GM19025 (cell line): ENCODE measurements at regions not wholly inside any gene's neighbourhood (a gene's known extent, or its start where the extent isn't known, plus 50 kb on each side); places are given as distances from the start of the nearest gene placed in this dataset.

Experiments
- ATAC-seq: cut with Tn5 transposase; IDR thresholded peaks from one replicate; pipeline ENCODE4 v1.9.1; 2021; ENCODE audit warnings: mild to moderate bottlenecking, low read depth, moderate library complexity; ENCODE audit not compliant: unreplicated experiment

DNA sequence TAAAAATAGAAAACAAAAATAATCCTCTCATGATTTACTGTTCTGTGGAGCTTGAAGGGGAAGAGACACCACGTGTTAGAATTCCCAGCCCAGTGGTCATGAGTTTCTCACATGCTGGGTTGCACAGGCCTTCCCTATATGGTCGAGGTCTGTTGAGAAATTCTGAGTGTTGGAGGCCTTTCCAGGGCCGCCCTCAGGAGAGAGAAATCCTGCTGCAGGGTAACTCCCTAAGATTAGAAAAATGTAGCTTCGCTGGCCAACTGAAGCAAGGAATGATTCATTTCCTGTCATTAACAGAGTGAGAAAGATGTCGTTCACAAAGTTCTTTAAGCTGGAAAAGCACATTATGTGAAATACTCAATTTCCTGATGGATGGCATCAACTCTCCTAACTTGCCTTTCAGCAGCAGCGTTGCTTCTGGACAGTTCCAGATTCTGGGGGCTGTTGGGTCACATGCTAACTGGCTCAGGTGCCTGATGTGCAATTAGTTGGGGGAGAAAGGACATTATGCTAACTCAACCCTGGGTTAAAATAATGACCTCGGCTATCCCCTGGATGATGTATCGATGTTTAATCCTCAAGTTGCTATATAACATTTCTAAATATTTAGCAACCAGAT is 104.8 kb upstream of the CD180 start:
- ATAC-seq = no peak

DNA sequence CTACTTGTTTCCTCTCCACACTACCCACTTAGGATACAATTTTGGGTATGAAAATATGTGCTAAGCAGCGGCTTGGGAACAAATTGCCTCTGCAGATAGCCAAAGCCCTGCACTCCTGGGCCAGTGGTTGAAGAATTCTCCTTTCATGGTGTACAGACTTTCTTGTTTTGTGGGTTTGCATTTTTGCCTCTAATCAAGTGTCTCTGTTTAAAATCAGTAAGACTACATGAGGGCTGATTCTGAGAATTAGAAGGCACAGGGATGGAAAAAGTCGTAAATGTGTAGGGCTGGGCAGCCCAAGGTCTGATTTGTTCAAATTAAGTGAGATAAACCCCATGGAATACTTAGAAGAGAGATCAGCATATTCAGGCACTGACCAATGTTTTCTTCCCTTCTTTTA is 103.7 kb upstream of the CD180 start:
- no peak for ATAC-seq

DNA sequence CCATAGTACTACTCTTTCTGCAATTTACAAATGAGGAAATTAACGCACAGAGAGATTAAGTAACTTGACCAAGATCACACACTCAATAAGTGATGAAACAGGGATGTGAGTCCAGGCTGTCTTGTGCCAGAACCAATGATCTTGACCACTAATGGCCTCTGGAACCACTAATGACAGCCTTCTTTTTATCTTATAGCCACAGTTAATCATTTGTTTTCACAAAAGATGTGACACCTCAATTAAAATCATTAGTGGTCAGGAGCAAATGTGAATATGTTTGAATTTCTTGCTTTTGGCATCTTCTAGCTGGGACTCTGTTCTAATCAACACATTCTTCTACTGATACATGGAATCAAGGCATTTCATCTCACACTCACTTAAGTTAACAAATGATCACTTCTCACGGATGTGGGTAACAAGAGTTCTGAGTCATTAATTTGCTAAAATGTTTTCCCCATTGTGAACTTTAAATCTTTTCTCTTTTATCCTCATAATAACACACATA is 102.7 kb upstream of the CD180 start:
- no peak for ATAC-seq

DNA sequence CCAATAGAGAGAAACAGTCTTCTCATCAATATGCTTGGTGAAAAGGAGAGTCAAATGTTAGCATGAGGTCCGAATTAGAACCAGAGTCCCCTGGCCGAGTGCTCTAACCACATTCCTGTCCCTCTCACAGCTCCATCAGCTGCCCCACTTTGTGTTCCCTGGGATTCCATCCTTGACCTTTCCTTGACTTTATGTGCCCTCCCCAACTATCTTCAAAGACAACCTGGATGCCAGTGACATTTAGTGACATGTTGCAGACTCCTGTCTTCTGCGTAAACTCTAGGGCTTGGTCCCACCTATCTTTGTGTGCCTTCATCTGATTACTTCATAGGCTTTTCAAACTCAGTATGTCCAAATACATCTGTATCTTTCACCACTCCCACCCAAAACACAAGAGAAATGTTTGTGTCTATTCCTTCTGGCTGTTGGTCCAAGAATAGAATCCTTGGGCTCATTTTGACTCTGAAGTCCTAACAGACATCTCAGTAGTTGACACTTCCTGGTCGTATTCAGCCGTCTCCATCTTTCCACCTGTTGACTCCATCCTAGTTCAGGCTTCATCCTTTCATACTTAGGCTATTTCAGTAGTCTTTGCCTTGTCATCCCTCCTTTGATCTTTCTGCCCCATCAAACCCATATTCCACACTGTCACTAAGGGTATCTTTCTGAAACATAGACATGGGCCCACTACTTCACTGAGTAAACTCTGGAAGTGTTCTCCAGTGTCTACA is 101.4 kb upstream of the CD180 start:
- no peak for ATAC-seq

DNA sequence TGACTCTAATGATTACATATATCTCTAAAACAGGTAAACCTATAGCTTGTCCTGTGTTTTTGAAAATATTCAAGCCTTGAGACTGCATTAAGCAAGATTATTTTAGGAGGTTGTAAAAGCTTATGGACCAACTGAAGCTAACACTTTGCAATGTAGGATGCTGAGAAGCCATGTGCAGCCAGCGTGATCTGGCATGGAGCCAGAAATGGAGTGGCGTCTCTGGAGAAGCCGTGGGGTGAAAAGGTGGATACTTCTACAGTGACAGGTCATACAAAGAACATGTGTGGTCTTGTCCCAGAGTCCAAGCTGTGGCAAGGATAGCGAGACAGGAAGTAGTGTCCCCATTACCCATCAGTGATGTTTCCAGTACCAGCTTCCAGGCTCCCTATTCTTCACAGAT is 100.8 kb upstream of the CD180 start:
- no peak for ATAC-seq

DNA sequence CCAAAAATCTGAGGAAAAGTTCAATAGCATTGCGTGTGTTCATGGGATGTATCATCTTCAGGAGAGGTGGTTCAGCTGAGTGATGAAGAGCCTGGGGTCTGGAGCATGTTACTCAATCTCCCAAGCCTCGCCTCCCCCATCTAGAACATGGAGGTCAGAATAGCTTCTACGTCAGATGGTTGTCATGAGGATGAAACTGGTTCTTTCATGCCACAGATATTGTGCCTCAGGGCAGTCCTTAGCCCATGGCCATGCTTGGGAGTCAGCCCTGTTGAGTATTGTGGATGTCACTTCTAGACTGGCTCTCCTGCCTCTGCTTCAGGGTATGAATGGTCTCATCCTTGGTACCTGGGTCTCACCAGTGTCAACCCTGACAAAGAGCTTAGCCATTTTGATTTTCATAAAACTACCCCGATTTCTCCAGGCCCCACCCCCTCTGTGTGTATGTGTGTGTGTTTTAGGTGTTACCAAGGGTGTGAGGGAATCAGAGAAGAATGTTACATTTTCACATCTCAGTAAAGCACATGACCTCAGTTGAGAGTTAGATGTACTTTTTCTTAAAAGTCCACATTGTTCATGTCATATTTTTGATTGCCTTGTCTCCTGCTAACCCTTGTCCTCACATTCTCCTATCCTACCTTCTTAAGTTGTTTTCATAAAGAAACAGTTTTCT is 97.8 kb upstream of the CD180 start:
- no peak for ATAC-seq

DNA sequence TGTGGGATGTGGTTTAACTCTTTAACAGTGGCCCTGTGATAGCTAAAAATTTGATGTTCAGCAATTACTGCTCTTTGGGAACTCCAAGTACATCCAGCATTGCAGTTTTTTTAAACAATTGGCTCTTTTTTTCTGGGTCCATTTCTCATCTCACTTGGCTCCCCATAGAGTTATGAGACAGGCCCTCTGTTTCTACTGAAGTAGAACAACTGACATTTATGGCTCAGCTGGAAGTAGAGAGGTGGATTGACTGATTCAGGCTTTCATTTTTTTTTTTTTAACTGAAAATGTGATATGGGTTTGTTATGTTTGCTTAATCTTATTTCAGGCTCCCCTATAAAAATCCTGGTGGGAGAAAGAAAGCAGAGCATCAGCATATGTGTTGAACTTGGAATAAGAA is 96.6 kb upstream of the CD180 start:
- no peak for ATAC-seq

DNA sequence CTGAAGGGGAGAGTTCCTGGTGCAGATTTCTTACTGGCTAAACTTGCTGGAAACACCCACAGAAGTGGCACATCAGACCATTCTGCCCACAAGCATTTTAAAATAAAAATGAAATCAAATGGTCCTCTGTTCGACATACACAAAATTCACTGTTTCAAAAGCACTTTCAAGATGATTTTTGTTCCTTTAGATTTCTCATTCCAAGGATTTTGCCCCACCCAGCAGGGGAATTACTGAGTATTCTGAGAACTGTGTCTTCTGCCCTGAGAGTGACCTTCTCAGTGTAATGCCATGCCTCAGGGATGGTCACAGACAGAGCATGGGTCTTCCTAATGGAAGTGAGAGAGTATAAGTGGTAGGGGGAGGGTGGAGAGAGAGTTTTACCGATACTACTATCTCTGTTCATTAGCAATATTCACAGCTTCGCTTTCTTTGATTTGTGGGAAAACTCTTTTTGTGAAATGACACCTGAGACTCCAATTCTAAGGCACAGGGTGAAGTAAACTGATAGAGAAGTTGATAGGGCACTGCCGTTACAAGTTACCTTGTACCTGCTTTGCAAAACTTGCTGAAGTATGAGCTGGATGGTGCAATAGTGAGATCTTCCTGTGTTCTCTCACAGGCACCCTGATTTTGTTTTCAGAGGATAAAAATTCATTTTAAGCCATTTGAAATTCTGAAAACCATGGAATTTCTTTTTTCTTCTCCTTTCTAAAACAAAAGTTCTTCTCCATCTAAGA is 95.8 kb upstream of the CD180 start:
- no peak for ATAC-seq

DNA sequence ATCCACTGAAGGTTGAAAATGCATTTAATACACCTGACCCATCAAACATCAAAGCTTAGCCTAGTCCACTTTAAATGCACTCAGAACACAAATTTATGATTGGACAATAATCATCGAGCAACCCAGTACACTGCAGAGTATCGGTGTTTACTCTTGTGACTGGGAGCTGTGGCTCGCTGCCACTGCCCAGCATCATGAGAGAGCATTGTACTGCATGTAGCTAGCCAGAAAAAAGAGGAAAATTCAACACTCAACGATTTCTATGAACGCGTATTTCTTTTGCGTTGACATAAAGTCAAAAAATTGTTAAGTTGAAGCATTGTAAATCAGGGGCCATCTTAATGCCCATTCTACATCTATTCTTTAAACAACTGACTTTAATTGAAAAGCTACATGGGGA is 95.1 kb upstream of the CD180 start:
- no peak for ATAC-seq

DNA sequence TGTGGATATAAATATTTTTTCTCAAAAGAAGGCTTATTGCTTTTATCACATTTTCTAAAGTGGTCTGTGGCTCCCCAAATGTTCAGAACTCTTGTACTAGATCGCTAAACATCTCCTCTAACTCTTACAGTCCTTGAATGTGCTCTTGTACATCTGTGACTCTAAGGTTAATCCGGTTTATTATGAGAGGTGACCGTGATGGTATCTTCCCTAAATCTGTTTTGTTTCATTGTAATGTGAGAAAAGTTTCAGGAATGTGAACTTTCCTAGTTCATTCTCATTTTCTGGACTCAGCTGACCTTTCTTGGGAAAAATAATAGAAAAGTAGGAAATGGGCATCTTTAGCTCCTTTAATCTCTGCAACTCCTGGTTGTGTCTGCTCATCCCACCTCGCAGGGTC is 94.5 kb upstream of the CD180 start:
- ATAC-seq = no peak

DNA sequence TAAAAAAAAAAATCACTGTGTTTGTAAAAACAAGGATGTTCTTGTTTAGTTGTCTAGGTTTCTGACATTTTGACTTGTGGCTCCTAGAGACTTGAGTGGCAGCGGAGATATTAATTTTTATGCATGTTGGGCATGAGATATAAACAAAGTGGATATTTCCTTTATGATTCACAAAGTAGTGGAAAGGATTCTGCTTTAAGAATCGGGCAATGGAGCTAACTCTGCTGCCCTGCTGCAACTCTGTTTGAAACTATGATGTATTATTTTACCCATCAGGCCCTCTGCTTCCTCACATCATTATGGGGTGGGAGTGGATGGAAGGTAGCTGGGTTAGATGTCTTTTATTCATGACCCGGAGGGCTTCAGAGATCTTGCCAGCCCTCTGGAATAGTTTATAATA is 94.1 kb upstream of the CD180 start:
- ATAC-seq = no peak

DNA sequence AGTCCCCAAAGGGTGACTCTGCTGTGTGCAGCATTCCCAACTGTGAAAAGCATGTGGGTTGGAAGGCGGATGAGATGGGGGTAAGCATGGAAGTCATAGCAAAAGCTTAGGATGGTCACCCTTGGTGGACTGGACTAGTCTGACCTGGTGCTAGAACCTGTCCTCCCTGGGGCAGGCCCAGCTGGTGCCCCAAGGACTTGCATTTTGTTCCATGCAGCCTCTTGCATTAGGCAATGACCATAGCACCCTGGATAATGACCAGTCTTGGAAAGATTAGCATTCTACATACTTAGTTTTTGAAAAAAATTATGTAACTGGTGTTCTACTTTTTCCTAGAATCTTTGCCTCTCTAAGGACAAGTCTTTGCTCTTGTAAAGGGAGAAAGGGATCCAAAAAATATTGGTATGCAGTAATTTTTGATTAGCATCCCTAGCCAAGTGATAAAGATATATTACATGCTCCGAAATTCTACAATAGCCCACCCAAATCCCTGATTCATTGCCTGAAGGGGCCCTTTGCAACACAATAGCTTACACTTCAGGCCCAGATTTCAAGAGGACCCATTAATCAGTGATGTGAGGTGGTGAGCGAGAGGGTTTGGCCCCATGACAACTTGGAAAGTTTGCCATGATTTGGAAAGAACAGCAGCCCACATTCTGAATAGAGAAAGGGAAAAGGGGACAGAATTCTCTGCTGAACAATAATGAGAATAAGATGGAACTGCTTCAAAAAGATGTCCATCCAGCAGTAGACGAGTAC is 93.3 kb upstream of the CD180 start:
- ATAC-seq = no peak

DNA sequence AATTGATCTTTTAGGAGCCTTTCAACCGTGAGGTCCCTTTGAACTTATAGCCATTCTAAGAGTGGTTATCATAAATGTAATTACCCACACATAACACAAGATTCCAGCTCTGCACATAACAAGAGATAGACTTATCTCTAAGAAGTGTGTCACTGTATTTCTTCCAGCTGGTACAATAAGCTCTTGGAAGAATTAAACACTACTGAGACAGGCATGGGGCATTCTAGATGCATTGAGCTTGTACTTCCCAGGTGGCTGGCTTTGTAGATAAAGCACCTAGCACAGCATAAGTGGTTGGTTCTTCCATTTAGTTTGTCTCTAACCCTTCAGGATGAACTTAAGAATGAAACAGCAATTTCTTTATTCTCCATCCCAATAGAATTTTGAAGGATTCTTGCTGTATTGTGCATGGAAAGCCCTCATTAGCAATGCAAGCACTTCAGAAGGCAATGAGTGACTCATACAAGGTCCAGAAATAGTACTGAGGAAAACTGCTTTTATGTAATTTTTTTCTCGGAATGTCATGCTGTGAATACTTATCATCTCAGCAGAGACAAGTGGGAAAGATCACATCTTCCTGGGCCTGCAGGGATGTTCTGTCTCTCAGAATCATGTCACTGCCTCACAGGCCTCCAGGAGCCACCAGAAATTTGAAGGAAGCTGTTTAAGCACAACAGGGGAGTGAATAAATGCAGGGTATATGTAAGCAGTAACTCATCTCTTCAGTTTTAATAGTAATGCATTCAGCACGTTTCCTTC is 91.1 kb upstream of the CD180 start:
- no peak for ATAC-seq

DNA sequence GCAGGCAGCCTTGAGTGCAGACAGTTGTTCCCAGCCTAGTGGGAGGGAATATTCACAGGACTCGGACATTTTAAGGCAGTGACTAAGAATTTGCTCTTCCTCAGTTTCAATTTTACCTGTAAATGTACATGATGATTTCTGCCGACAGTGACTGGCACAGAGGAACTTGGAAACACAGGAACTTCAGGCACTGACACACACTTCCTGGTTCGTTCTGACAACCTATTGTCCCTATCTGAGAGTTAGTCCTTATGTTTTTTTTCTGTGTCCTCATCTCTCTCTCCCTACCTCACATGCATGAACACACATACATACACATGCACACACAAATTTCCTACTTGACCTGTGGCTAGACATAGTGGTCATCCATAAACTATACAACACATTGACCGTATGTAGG is 89.4 kb upstream of the CD180 start:
- no peak for ATAC-seq

DNA sequence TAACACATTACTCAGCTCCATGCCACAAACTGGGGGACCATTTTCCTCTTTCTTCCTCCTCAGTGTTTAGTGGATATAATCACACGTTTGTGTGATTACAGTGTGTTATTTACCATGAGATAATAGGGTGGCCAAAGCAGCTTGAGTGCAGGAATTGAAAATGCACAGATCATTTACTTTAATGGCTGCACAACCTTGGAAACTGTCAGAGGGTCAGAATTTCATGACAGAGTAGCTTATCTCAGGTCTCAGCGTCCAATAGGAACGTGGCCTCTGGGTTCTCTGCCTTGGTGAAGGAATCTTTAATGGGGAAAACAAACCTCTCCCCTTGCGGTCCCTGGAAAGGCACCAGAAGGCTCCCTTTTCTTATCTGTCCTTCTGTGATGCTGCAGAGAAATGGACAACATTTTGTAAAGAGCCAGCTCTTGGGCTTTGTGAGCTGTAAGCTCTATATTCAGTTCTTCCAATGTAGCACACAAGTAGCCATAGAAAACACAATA is 87.4 kb upstream of the CD180 start:
- no peak for ATAC-seq

DNA sequence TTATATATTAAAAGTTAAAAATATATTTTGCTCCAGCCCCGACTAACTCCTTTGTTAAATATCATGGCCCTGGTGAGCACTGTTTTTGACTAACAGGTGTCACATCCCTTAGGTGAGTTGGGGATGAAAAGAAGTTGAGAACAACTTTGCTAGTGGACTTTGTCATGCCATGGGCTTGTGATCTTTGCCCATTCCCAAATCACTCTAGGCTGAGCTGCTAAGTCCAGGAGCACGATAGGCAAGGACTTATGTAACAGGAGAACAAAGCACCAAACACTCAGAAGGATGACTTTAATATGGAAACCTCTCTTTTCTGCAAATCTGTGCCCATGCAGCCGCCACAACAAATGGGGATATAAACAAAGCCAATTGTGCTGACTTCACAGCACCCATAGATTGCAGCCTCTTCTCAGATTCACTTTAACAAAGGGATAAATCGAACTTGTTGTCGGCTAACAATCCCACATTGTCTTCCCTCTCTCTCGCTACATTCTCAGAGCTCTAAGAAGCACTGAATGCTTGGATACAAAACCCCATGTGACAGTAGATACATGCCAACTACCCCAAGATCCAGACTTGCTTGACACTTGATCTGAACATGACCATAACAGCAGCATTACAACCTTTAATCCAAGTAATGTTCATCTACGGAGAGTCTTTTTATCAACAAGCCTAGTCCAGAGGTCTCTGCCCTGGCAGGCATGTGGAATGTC is 86.8 kb upstream of the CD180 start:
- no peak for ATAC-seq

DNA sequence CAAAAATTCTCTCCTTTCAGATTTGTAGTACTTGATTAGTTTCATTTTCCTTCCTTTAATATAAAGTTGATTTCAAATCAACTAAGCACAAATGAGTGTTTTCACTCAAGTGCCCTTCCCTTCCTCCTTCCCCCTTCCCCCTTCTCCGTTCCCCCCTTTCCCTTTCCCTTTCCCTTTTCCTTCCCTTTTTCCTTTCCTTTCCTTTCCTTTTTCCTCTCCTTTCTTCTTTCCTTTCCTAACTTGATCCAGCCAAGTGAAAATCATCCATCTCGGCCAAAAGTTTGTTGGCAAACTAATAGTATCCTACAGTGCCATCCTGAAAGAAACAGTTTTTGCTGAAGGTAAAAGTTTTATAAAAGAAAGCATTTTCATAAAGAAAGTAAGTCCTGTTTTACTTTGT is 85.3 kb upstream of the CD180 start:
- no peak for ATAC-seq

DNA sequence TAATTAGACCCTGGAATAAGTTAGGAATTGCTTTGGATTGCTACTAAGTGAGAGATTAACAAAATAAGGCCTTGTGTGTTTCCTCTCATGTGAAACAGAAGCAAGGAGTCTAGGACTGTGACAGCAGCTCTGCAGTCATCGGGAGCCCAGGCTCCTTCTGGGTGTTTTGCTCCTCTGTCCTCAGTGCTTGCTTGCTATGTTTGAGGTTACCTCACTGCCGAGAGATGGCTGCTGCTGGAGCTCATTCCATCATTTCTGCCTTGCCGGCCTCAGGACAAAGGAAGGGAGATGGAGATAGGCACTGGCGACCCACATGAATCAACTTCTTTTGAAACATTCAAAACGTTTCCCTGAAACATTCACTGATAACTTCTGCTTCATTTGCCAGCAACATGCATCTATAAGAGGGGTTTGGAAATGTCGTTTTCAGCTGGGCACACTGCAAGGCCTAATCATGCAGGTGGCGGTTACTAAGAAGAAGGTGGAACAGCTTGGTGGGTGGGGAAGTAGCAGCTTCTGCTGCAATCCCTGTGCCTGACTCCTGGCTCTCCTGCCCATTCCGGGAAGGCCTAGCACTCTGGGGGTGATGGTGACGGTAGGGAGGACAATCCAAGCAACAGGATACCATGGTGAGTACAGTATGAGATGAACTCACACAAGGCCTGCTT is 77.2 kb upstream of the CD180 start:
- ATAC-seq = no peak
